OCI-LY3 (cell line): ENCODE measurements at regions not wholly inside any gene's neighbourhood (a gene's known extent, or its start where the extent isn't known, plus 50 kb on each side); places are given as distances from the start of the nearest gene placed in this dataset.

ENCODE experiments used
- EZH2phosphoT487 ChIP-seq: fragments of 200-600 bp; shearing (Covaris generic); IDR thresholded peaks from 2 replicates; pipeline ENCODE4 v1.6.1; 2018; ENCODE audit warnings: antibody characterized with exemption, mixed run types, low read depth
- TF ChIP-seq, protein P1 (sequence below): fragments of 200-600, 300-600 bp; sonication (generic); IDR thresholded peaks from 2 replicates; pipeline ENCODE4 v1.5.1; 2014; ENCODE audit warnings: antibody characterized with exemption, low read length, low read depth

DNA sequence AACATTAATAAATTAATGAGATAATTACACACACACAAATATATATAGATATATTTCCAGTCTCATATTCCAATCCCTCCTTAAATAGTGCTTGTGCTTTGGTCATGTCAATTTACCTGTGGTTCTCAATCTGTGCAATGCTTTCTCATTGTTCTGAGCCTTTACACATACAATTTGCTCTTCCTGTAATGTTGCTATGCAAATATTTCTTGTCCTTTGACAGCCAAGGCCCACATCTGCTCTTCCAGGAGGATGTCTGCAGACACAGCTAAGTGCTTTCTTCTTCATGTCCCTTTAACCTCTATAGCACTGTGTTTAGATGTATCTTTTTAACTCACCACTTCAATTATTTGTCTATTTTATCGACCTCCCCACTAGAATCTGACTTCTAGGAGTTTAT lies 67.3 kb upstream of the RAPGEF2 start:
- TF ChIP-seq, protein P1, sequence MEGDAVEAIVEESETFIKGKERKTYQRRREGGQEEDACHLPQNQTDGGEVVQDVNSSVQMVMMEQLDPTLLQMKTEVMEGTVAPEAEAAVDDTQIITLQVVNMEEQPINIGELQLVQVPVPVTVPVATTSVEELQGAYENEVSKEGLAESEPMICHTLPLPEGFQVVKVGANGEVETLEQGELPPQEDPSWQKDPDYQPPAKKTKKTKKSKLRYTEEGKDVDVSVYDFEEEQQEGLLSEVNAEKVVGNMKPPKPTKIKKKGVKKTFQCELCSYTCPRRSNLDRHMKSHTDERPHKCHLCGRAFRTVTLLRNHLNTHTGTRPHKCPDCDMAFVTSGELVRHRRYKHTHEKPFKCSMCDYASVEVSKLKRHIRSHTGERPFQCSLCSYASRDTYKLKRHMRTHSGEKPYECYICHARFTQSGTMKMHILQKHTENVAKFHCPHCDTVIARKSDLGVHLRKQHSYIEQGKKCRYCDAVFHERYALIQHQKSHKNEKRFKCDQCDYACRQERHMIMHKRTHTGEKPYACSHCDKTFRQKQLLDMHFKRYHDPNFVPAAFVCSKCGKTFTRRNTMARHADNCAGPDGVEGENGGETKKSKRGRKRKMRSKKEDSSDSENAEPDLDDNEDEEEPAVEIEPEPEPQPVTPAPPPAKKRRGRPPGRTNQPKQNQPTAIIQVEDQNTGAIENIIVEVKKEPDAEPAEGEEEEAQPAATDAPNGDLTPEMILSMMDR = no peak
- TF ChIP-seq EZH2phosphoT487 = no peak
